Right lobe of liver (tissue), 6 donors: ENCODE measurements at regions not wholly inside any gene's neighbourhood (a gene's known extent, or its start where the extent isn't known, plus 50 kb on each side); places are given as distances from the start of the nearest gene placed in this dataset.

Experiments used
- ATAC-seq, 4 donors: fragments of 200-7000 bp; cut with Tn5 transposase; one replicate each; pipeline ENCODE4 v1.9.1; 2020; ENCODE audit warnings: mild to moderate bottlenecking in 4 of 4, moderate library complexity in 4 of 4
- DNase-seq, 3 donors: peaks; one replicate each; pipeline ENCODE4 v3.0.0-alpha.2; 2020
- H3K27ac ChIP-seq, 3 donors: fragments of 200-600 bp; one replicate each; pipeline ENCODE4 v1.8.0; 2022
- H3K27me3 ChIP-seq, 2 donors: fragments of 200-600 bp; one replicate each; pipeline ENCODE4 v1.8.0; 2022
- H3K36me3 ChIP-seq, 4 donors: fragments of 200-600 bp; sonication (generic) in 1 of 4; one replicate each; pipeline versions ENCODE4 v1.5.1 to v1.8.0; 2017 to 2022; ENCODE audit warnings: control low read depth in 1 of 4
- H3K4me1 ChIP-seq, 4 donors: fragments of 200-600 bp; sonication (generic) in 1 of 4; one replicate each; pipeline versions ENCODE4 v1.5.1 to v1.8.0; 2017 to 2022; ENCODE audit warnings: control low read depth in 1 of 4
- H3K4me3 ChIP-seq, 3 donors: fragments of 200-600 bp; one replicate each; pipeline ENCODE4 v1.8.0; 2022
- H3K9me3 ChIP-seq, 4 donors: fragments of 200-600 bp; sonication (generic) in 1 of 4; one replicate each; pipeline versions ENCODE4 v1.5.1 to v1.8.0; 2017 to 2022; ENCODE audit warnings: control low read depth in 1 of 4
- CTCF ChIP-seq, 4 donors: fragments of 200-600 bp in 3 of 4; fragments of 450-650 bp in 1 of 4; IDR thresholded peaks; one replicate each; pipeline versions ENCODE4 v1.5.1 to v1.8.0; 2016 to 2022; ENCODE audit warnings: antibody characterized with exemption in 4 of 4, mild to moderate bottlenecking in 2 of 4
- POLR2A ChIP-seq: fragments of 450-650 bp; IDR thresholded peaks from one replicate; pipeline ENCODE4 v1.6.1; 2017; ENCODE audit warnings: antibody characterized with exemption, mild to moderate bottlenecking
- WGBS: methylation state at CpG from one replicate; pipeline ENCODE4 v1.1.6; 2018; ENCODE audit warnings: low coverage, low lambda C conversion rate; ENCODE audit not compliant: insufficient coverage; ENCODE audit errors: missing lambda C conversion rate; 5-methylcytosine and 5-hydroxymethylcytosine counted together
- intact Hi-C, 2 donors: fragments of 100-400 bp; cut with DNase I; formaldehyde crosslinking; loops; one replicate each; pipeline versions ENCODE4 v1.11.2 to v1.14.1; 2022
- donor health status: DM: no; HTN: yes; CAD: no.
- donor health status: DM: no; HTN: no; CAD: no.
- donor health status: DM: no; HTN: no; CAD: no.
- donor health status: DM: no; HTN: yes; CAD: no.
- donor health status: DM: no; HTN: yes; CAD: no.

GRCh38 chr5:110846398-110847001 lies 107.7 kb downstream of the SLC25A46 start:
- no peaks in the 10 kb centered on the region for H3K9me3 ChIP-seq
- 68% methylated on average over 4 of the region's 4 CpGs for WGBS
- TF ChIP-seq CTCF (IDR thresholded peaks at IDR 0.05), result no peak
- TF ChIP-seq POLR2A, result no peak
- DNase-seq (no peak), ATAC-seq (no peak)
- H3K27ac ChIP-seq, result no peak overlapping the region
- no peak overlapping the region for H3K4me3 ChIP-seq
- H3K4me1 ChIP-seq, result no peaks in the 10 kb centered on the region
- no peaks in the 10 kb centered on the region for H3K36me3 ChIP-seq
- H3K27me3 ChIP-seq, result no peaks in the 10 kb centered on the region
- intact Hi-C loops, result no loop called here

GRCh38 chr5:110851357-110851756 lies 112.5 kb downstream of the SLC25A46 start:
- Histone ChIP-seq H3K36me3 (no peaks in the 10 kb centered on the region), H3K4me1 (no peaks in the 10 kb centered on the region), H3K27me3 (no peaks in the 10 kb centered on the region), H3K9me3 (no peaks in the 10 kb centered on the region), H3K4me3 (no peak overlapping the region), H3K27ac (no peak overlapping the region)
- intact Hi-C loops, result no loop called here
- no peak for TF ChIP-seq POLR2A
- no peak for DNase-seq
- WGBS, result 44% methylated on average over 1 of the region's 1 CpG
- ATAC-seq, result no peak

GRCh38 chr5:110852053-110852452 lies 113.2 kb downstream of the SLC25A46 start:
- intact Hi-C loops, result no loop called here

GRCh38 chr5:110852541-110852940 lies 113.7 kb downstream of the SLC25A46 start:
- TF ChIP-seq CTCF (IDR thresholded peaks at IDR 0.05) (no peak), POLR2A (no peak)
- no peak for ATAC-seq
- H3K4me3 ChIP-seq, result no peak overlapping the region

More at GRCh38 chr5:110852053-110852452, 113.2 kb downstream of the SLC25A46 start:
- H3K4me3 ChIP-seq, result no peak overlapping the region
- no peaks in the 10 kb centered on the region for H3K27me3 ChIP-seq
- no peak for ATAC-seq
- no peaks in the 10 kb centered on the region for H3K4me1 ChIP-seq
- no peaks in the 10 kb centered on the region for H3K9me3 ChIP-seq
- no peak overlapping the region for H3K27ac ChIP-seq
- DNase-seq, result no peak
- no peak for TF ChIP-seq POLR2A
- TF ChIP-seq CTCF (IDR thresholded peaks at IDR 0.05), result no peak
- no peaks in the 10 kb centered on the region for H3K36me3 ChIP-seq

GRCh38 chr5:110853267-110853666 lies 114.5 kb downstream of the SLC25A46 start:
- no peaks in the 10 kb centered on the region for H3K4me1 ChIP-seq
- 53% methylated on average over 3 of the region's 3 CpGs for WGBS
- no peaks in the 10 kb centered on the region for H3K27me3 ChIP-seq
- no peak overlapping the region for H3K4me3 ChIP-seq
- no peaks in the 10 kb centered on the region for H3K36me3 ChIP-seq
- intact Hi-C loops, result no loop called here
- TF ChIP-seq POLR2A, result no peak
- TF ChIP-seq CTCF (IDR thresholded peaks at IDR 0.05), result no peak
- H3K27ac ChIP-seq, result no peak overlapping the region
- H3K9me3 ChIP-seq, result no peaks in the 10 kb centered on the region
- peak in 1 of 4 donors; percentile 29 for ATAC-seq
- no peak for DNase-seq

More at GRCh38 chr5:110852541-110852940, 113.7 kb downstream of the SLC25A46 start:
- WGBS, result 28% methylated on average over 1 of the region's 1 CpG
- DNase-seq, result no peak
- Histone ChIP-seq H3K9me3 (no peaks in the 10 kb centered on the region), H3K27me3 (no peaks in the 10 kb centered on the region), H3K36me3 (no peaks in the 10 kb centered on the region), H3K4me1 (no peaks in the 10 kb centered on the region), H3K27ac (no peak overlapping the region)
- intact Hi-C loops, result no loop called here
